ENCODE measurements at regions not wholly inside any gene's neighbourhood (a gene's known extent, or its start where the extent isn't known, plus 50 kb on each side); places are given as distances from the start of the nearest gene placed in this dataset.

GRCh38 chr9:86456416-86456815 lies 102.2 kb upstream of the TUT7 start:
- no peaks in the 10 kb centered on the region for H3K4me1 Mint-ChIP-seq
- H3K9me3 Mint-ChIP-seq (ENCODE audit: insufficient read depth), result no peaks in the 10 kb centered on the region
- Histone ChIP-seq H2AFZ (ENCODE audit: insufficient read depth, low read depth, low read length, poor library complexity, severe bottlenecking) (no peak overlapping the region), H4K20me1 (ENCODE audit: control insufficient read depth, insufficient read depth, low read length, poor library complexity, severe bottlenecking) (no peaks in the 10 kb centered on the region), H3K27me3 (replicated peaks in 1 of 4; ENCODE audit: control extremely low read depth in 1 of 4, control insufficient read depth in 3 of 4, insufficient read depth in 4 of 4, low read length in 3 of 4) (no peaks in the 10 kb centered on the region), H3K27ac (ENCODE audit: low read length in 2 of 2) (no peak overlapping the region), H3K9me3 (ENCODE audit: control extremely low read depth in 1 of 3, control insufficient read depth in 2 of 3, insufficient read depth in 1 of 3, low read length in 2 of 3) (no peaks in the 10 kb centered on the region), H3K4me2 (replicated peaks; ENCODE audit: low read depth, low read length, poor library complexity, severe bottlenecking) (no peak overlapping the region), H3K36me3 (replicated peaks in 1 of 2; ENCODE audit: control extremely low read depth in 1 of 2, control insufficient read depth in 1 of 2, extremely low read depth in 1 of 2, insufficient read depth in 2 of 2, low read length in 1 of 2) (no peaks in the 10 kb centered on the region), H3K4me3 (ENCODE audit: control extremely low read depth in 1 of 5, extremely low read depth in 1 of 5, insufficient read depth in 1 of 5, low read depth in 2 of 5, low read length in 4 of 5) (no peak overlapping the region), H3K79me2 (ENCODE audit: control insufficient read depth, insufficient read depth, low read length) (no peaks in the 10 kb centered on the region), H3K9ac (ENCODE audit: low read length) (no peak overlapping the region), H3K4me1 (ENCODE audit: control insufficient read depth in 2 of 2, insufficient read depth in 2 of 2, low read length in 2 of 2) (no peaks in the 10 kb centered on the region)
- 90% methylated on average over 3 of the region's 4 CpGs for WGBS (ENCODE audit: insufficient coverage)
- ChIA-PET POLR2A (no interaction called here), CTCF (no interaction called here)
- H3K27ac Mint-ChIP-seq, result no peak overlapping the region
- TF ChIP-seq CTCF (IDR thresholded peaks at IDR 0.05) (no peak), EZH2 (IDR thresholded peaks at IDR 0.05; ENCODE audit: borderline replicate concordance, insufficient read depth, low read depth, low read length, poor library complexity, severe bottlenecking) (no peak)
- intact Hi-C loops (cut with micrococcal nuclease), result no loop called here
- ATAC-seq (ENCODE audit: low read depth) (no peak), DNase-seq (no peak)
- H3K4me3 Mint-ChIP-seq, result no peak overlapping the region
- H3K27me3 Mint-ChIP-seq, result no peaks in the 10 kb centered on the region

GRCh38 chr9:86454701-86455615 lies 100.7 kb upstream of the TUT7 start:
- no peaks in the 10 kb centered on the region for H3K4me1 Mint-ChIP-seq
- Histone ChIP-seq H3K9me3 (ENCODE audit: control extremely low read depth in 1 of 3, control insufficient read depth in 2 of 3, insufficient read depth in 1 of 3, low read length in 2 of 3) (no peaks in the 10 kb centered on the region), H3K9ac (ENCODE audit: low read length) (no peak overlapping the region), H3K4me1 (ENCODE audit: control insufficient read depth in 2 of 2, insufficient read depth in 2 of 2, low read length in 2 of 2) (no peaks in the 10 kb centered on the region), H3K36me3 (replicated peaks in 1 of 2; ENCODE audit: control extremely low read depth in 1 of 2, control insufficient read depth in 1 of 2, extremely low read depth in 1 of 2, insufficient read depth in 2 of 2, low read length in 1 of 2) (no peaks in the 10 kb centered on the region), H3K27me3 (replicated peaks in 1 of 4; ENCODE audit: control extremely low read depth in 1 of 4, control insufficient read depth in 3 of 4, insufficient read depth in 4 of 4, low read length in 3 of 4) (no peaks in the 10 kb centered on the region), H2AFZ (ENCODE audit: insufficient read depth, low read depth, low read length, poor library complexity, severe bottlenecking) (no peak overlapping the region), H3K4me3 (ENCODE audit: control extremely low read depth in 1 of 5, extremely low read depth in 1 of 5, insufficient read depth in 1 of 5, low read depth in 2 of 5, low read length in 4 of 5) (no peak overlapping the region), H3K79me2 (ENCODE audit: control insufficient read depth, insufficient read depth, low read length) (no peaks in the 10 kb centered on the region), H3K4me2 (replicated peaks; ENCODE audit: low read depth, low read length, poor library complexity, severe bottlenecking) (no peak overlapping the region), H3K27ac (ENCODE audit: low read length in 2 of 2) (no peak overlapping the region), H4K20me1 (ENCODE audit: control insufficient read depth, insufficient read depth, low read length, poor library complexity, severe bottlenecking) (no peaks in the 10 kb centered on the region)
- ChIA-PET CTCF (no interaction called here), POLR2A (no interaction called here)
- no peaks in the 10 kb centered on the region for H3K9me3 Mint-ChIP-seq (ENCODE audit: insufficient read depth)
- 56% methylated on average over 3 of the region's 7 CpGs for WGBS (ENCODE audit: insufficient coverage)
- intact Hi-C loops (cut with micrococcal nuclease), result no loop called here
- H3K4me3 Mint-ChIP-seq, result no peak overlapping the region
- DNase-seq (no peak), ATAC-seq (ENCODE audit: low read depth) (no peak)
- H3K27ac Mint-ChIP-seq, result no peak overlapping the region
- no peak for TF ChIP-seq CTCF (IDR thresholded peaks at IDR 0.05)
- H3K27me3 Mint-ChIP-seq, result no peaks in the 10 kb centered on the region
